Kidney capillary endothelial cell (primary cell): ENCODE measurements at regions not wholly inside any gene's neighbourhood (a gene's known extent, or its start where the extent isn't known, plus 50 kb on each side); places are given as distances from the start of the nearest gene placed in this dataset.
"Not testable (repeated sequence)": the region's sequence is repeated elsewhere in the genome, so short reads cannot be mapped to it uniquely, and the experiment has no call there.

ENCODE experiments used
- DNase-seq: peaks from one replicate; pipeline ENCODE4 v3.0.0-alpha.2; 2018; ENCODE audit warnings: low spot score

DNA sequence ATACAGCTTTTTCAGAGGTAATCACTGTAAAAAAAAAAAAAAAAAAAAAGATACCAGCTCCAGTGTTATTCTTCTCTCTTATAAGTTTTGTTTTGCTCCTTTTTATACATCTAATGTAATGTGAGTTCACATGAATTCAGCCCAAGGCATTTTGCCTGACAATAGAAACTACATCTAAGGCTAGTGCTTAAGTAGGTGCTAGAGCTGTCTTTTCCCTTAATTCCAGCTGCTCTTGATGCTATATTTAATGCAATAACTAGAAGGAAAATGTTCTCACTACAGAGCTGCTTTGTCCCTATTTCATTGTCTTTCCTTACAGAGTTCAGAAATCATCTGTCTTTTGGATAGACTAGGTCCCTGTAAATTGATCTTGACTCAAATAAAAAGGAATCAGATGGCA, 150.1 kb downstream of the NAA11 start:
- no peak for DNase-seq

DNA sequence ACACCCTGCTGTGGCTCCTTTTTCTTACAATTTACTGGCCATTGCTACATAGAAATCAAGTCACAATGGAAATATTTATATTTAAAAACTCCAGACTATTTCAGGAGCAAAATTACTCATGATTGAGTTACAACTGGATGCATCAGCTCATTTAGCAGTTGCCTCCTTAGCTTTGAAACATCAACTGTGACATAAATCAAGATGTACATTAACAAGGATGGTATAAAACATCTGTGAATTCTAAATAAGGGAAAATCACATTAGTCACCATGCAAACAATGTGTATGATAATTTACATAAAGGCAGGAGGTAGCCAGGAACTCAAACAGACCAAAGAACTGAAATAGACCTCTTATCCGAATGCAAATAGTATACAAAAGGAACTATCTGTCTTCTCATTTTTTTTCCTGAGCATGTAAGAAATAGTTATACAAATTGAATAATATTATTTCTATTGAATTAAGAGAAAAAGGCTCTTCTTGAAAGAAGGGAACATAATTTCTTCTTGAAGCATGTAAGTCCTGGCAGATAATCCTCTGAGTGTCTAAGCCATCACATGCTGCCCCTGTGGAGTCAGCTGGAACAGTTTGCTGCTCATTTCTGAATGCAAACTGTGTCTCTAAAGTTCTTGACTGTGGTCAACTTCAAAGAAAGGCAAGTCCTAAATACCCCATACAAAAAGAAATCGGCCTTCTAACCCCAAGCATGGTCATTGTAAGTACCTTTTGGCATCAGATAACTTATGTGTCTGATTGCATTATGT, 151.2 kb downstream of the NAA11 start:
- no peak for DNase-seq

DNA sequence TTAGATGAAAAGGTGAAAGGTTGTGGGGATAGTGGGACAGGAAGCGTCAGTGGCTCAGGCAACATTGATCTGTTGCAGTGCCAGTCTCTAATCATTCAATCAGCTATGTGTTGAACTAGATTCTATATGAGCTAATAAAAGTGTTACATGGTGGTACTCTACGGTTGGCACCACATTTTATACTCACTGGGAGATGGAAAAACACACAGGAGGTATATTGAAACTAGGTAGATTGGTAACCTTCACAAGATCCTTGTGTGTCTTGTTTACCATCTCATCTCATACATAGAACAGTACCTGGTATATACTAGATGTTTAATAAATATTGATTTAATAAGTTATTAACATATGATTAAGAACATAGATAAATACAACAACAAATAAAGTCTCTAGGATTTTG, 152.7 kb downstream of the NAA11 start:
- no peak for DNase-seq

DNA sequence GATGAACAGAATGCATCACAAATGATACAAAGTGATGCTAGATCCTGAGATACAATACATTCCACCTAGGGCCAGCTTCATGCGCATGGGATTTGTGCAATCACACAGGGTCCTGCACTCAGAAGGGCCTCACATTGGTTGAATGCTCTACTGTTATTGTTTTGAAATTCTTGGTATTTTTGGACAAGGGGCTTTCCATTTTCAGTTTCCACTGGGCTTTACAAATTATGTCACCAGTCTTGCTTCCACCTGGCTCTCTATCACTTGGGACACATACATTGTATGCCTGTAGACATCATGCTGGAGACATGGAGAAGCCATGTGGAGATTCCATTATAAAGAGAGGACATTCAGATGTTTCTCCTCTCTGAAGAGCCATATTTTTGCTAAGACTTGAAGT, 155.8 kb downstream of the NAA11 start:
- no peak for DNase-seq

DNA sequence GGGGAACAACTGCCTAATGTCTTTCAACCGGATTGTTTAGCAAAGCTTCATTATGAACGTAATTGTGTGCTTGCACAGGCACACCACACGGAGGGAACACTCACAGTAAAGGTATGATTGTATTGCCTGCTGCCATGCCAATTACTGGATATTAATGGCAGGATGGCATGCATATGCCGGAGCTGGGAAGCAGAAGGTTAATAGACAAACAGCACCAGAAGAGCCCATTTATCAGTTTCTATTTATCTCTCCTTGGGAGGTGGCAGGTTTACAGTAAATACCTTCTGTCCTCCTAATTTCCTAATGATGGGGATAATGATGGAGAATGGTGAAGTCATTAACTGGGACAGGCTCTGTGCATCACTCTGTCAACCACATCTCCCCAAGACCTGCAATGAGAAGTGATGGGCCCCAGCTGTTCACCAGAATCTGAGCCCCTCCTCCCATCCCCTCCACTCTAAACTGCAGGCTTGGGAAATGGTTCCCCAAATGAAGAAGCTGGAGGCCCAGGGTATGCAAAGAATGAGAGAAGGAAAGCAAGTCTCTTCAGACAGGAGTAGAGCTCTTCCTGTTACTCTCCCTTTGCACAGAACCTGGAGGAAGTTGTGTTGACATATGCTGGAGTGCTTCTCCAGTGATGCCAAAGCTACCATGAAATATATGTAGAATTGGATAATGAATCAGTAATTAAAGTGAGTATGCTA, 160.8 kb downstream of the NAA11 start:
- DNase-seq = no peak

DNA sequence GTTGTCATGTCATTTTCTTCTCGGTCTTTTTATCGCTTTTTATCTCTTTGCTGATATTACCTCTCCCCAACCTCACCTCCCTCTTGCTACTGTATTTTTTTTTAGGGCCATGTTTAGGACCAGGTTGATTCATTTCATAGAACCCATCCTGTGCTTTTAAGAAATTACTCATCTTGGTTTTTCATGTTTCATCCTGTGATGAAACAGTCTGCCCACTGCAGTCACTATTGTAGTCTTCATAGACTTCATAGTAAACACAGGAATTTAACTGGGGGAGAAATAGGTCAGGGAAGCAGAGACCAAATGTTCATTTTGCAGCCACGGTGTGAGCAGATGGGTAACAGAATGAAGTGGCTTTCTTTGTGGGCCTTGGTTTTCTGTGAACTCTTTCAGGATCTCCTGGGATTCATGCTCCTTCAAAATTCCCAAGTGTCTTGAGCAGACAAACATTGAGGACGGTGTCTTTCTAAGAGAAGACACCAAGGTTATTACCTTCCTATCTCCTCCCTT, 161.8 kb downstream of the NAA11 start:
- DNase-seq = no peak

DNA sequence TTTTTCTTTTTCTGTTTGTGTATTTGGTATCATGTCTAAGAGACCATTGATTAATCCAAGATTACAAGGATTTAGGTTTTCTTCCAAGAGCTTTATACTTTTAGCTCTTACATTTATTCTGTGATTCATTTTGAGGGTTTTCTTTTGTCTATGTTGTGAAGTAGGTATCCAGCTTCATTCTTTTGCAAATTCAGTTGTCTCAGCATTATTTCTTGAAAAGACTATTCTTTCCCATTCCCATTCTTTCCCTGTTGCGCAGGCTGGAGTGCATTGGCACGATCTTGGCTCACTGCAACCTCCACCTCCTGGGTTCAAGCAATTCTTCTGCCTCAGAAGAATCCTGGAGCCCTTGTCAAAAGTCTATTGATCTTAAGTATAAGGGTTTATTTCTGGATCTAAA, 164.9 kb downstream of the NAA11 start:
- DNase-seq = no peak

DNA sequence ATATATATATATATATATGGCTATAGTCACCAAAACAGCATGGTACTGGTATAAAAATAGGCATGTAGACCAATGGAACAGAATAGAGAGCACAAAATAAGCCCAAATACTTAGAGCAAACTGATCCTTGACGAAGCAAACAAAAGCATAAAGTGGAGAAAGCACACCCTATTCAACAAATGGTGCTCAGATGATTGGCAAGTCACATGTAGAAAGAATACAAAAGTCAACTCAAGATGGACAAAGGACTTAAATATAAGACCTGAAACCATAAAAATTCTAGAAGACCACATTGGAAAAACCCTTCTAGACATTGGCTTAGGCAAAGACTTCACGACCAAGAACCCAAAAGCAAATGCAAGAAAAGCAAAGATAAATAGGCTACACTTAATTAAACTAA, 167.2 kb downstream of the NAA11 start:
- not testable (repeated sequence) for DNase-seq

DNA sequence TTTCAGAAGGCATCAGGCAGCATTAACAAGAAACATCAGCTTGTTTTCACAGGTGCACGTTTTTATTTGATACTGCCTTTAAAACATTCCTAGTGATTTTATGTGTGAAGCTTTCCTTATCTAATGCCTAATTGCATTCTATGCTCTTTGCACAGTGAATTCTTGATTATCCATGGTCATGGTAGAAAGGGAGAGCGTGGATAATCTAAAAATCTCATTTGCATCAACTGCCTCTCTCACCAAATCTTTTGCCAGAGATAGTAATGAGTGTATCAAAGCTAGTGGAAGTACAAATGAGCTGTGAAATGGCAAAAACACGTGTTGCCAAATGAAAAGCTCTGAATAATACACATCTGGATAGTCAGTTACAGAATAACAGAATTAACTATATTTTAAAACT, 170.5 kb downstream of the NAA11 start:
- no peak for DNase-seq

DNA sequence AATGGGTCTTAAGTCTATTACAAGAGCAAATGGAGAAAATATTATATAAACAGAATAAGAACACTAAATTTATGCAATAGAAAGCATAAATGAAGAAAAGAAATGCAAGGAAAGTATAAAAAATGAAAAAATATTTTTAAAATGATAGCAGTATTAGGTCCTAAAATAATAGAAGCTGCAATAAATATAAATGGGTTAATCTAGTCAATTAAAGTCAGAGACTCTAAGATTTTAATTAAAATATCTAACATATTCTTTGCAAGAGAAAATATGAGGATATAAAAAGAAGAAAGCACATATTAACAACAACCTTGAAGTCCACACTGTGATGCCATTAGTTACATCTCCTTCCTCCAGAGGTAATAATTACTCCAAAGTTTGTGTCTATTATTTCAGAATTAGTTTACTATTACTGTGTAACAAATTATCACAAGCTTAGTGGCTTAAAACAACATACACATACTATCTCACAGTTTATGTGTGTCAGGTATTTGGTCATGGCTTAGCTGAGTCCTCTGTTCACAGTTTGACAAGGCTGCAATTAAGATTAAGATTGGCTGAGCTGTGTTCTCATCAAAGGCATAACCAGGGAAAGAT, 174.9 kb downstream of the NAA11 start:
- no peak for DNase-seq

DNA sequence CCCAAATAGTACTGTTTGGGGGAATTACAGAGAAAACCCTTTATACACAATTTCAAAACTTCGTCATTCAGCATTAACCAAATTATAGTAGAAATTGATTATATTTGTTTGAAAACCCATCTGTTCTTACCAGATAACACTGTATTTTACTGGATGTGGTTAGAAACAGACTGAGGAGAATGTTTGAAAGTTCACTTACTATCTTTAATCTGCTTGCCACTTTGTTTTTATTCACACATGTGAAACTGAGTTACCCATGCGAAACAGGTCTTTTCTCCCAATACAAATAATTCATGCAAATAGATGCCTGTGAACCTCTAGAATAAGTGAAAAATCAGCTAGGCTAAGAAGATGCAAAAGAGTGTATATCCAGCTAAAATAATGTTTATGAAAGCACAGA, 177.5 kb downstream of the NAA11 start:
- no peak for DNase-seq

DNA sequence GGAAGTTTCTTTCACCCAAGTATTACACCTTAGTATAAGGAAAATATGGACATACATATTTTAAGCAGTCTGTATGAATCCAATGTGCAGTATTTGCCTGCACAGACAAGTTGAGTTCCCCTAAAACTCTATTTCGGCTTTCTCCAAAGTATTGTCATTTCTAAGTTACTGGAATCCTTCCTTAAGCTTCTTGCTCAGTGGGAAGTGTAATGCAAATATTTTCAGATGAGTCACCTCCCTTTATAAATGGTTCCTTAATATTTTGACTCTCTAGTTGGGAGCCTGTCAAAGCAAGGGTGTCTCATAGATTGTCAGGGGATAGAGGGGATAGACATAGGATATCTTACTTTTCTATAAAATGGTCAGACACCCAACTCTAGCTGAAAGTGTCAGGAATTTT, 178.6 kb downstream of the NAA11 start:
- no peak for DNase-seq

DNA sequence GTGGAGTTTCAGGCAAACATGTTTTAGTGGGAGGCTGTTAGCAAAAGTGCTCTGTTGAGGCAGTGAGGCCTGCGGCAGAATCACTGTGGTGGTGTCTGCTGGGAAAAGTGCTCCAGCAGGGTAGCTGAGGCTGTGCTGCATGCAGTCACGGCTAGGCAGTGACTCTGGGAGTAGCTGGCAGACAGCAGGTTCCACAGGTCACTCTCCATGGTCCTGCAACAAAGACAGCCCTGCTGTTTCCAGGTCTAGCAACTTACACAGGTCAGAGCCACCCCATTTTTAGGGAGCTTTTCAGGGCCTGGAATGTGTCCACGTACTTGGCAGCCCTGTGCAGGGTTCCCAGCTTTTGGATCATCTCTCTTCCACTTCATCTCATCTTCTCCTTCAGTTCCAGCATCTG, 184.3 kb downstream of the NAA11 start:
- no peak for DNase-seq

DNA sequence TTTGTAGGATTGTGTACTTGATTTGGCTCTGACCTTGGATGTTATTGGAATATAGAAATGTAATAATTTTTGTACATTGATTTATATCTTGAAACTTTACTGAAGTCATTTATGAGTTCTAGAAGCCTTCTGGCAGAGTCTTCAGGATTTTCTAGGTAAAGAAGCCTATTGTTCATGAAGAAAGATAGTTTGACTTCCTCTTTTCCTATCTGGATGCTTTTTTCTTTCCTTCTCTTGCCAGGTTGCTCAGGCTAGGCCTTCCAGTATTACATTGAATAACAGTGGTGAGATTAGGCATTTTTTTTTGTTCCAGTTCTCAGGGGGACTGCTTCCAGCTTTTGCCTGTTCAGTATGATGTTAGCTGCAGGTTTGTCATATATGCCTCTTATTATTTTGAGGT, 191.1 kb downstream of the NAA11 start:
- no peak for DNase-seq

DNA sequence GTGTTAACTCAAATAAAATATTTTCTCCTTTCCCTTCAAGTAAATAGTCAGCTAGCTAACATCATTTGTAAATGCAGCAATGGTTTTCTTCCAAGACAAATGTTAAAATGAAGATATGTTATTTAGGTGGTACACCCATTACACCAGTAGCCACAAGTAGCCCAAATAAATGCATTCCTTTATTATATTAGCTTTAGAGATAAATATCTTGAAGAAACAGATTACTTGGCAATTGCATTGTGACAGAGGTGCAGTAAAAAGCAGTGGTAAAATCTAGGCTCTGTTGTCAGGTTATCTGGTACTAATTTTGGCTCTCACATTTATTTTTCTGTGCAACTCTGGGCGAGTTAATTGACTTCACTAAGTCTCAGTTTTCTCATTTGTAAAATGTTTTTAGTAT, 193.0 kb downstream of the NAA11 start:
- no peak for DNase-seq

DNA sequence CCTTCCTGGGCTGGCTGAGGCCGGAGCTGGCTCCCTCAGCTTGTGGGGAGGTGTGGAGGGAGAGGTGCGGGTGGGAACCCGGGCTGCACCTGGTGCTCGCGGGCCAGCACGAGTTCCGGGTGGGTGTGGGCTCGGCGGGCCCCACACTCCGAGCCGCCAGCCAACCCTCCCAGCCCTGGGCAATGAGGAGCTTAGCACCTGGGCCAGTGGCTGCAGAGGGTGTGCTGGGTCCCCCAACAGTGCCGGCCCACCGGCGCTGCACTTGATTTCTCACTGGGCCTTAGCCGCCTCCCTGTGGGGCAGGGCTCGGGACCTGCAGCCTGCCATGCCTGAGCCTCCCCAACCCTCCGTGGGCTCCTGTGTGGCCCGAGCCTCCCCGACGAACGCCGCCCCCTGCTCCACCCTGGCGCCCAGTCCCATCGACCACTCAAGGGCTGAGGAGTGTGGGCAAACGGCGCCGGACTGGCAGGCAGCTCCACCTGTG, 182.7 kb upstream of the PAQR3 start:
- no peak for DNase-seq

DNA sequence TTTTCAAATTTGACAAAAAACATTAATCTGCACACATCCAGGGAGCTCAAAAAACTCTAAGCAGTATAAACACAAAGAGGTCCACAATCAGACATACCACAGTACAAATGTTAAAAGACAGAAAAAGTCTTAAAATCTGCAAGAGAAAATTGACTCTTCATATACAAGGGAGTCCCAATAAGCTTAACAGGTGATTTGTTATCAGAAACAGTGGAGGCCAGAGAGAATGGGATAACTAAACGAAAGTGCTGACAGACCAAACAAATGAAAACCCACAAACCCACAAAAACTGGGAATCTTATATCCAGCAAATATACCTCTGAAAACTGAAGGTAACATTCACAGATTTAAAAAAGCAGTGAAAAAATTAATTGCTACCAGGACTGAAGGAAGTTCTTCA, 182.0 kb upstream of the PAQR3 start:
- no peak for DNase-seq

DNA sequence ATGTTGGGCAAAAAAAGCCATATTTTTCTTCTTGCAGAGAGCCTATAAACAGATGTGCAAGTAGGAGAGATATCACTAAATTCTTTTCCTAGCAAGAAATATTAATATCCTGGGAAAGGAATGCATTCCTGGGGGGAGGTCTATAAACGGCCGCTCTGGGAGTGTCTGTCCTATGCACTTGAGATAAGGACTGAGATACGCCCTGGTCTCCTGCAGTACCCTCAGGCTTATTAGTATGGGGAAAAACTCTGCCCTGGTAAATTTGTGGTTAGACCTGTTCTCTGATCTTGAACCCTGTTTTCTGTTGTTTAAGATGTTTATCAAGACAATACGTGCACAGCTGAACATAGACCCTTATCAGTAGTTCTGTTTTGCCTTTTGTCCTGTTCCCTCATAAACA, 177.8 kb upstream of the PAQR3 start:
- not testable (repeated sequence) for DNase-seq

DNA sequence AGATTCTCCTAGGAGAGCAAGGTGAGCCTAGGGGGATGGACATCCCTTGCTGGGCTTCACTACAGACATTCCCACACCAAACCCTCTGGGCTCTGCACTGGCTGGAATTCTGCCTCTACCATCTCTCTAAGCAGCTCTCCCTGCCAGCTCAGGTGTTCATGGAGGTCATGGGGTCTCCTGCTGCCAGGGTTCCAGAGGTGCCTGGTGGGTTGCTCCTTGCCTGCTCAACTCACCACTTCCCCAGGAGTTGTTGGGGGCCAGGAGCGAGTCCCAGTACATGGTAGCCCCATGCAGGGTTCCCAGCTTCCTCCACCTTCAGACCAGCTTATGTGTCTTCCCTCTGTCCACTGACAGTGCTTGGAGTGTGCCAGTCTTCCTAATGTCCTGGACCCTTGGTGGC, 167.8 kb upstream of the PAQR3 start:
- DNase-seq = no peak

DNA sequence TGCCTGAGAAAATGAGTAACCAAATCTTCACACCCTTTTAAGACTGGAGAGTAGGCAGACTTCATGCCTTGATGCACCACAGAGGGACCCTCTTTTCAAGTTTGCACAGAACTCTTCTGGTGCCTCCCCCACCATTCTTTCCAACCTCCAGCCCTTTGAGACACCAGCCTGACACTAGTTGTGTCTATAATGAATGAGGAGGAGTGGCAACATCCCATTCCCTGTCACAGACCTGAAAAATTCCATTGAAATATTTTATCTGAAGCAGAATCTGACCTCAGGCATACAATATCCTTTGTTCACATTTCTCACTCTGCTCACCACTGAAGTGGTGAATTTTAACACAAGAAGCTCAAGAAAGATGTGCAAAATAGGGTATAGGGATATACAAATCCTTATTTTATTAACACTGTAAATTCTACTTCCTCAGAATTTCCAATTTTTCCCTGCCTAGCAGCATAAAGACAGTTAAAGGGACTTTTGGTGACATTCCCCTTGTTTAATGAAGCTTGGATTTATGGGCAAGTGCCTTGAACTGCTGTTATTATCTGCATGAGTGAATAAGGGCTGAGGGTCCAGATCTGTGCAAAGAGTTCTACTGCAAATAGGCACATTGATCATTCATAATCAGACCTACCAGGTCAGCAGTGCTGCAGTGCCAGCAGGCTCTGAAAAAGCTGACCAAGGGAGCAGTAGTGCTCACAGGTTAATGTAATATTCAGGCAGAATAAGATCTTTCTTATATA, 149.9 kb upstream of the PAQR3 start:
- DNase-seq = no peak

DNA sequence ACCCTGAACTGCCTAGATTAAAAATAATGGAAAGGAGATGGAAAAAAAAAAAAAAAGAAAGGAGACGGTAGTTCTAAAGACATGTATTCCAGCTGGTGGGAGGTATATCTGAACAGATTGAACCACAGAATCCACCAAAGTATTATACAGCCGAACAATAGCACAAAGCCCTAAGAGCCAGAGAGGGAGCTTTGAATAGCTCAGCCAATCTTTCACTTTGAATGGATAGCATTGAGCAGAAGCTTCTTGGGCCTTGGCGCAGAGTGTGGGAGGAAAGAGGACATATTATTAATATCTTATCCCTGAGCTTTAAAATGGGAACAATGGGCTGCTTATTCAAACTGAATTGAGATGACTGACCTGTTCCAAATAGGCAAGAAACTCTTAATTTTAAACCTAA, 147.8 kb upstream of the PAQR3 start:
- DNase-seq = no peak

DNA sequence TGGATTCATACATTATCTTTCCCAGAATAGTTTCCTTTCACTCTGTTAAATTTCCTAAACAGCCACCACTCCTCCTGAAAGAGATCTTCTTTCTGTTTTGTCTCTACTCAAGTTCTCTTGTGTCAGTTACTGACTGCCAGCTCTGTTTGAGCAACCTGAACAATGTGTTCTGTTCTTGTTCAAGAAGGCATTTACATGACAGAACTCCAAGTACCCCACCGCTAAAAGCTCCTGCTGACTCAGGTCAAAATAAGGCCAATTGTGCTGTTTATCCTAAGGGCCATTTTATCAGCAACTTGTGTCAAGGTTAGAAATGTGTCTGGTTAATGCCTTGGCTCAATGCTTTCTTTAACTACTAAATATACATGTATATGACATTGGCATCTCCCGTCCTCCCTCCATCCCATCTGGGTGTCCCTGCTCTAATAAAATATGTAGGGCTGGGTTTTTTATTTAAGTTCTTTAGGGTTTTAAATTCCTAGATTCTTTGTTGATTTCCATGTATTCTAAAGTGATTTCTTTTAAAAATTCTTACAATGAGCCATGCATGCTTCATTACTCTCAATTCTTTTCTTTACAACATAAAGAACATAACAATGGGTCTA, 144.3 kb upstream of the PAQR3 start:
- DNase-seq = no peak
